B cell (primary cell): ENCODE measurements at regions not wholly inside any gene's neighbourhood (a gene's known extent, or its start where the extent isn't known, plus 50 kb on each side); places are given as distances from the start of the nearest gene placed in this dataset.

Experiments
- ATAC-seq: fragments of 200-7000 bp; cut with Tn5 transposase; one replicate; pipeline ENCODE4 v1.10.0; 2021; ENCODE audit warnings: low read depth, mild to moderate bottlenecking, moderate number of reproducible peaks, moderate library complexity
- CTCF ChIA-PET: fragments of 350-600 bp; sonication (Branson Sonifier 250); formaldehyde crosslinking; loops from one replicate; lab custom pipeline; 2021; ENCODE audit warnings: antibody characterized with exemption, inconsistent platforms; lab: Charles Lee
- POLR2A ChIA-PET: fragments of 350-600 bp; sonication (Branson Sonifier 250); formaldehyde crosslinking; loops from one replicate; lab custom pipeline; 2021; ENCODE audit warnings: antibody characterized with exemption; lab: Charles Lee
- DNase-seq: peaks from one replicate; pipeline ENCODE4 v3.0.0; 2013
- H2AFZ ChIP-seq: 2 replicates; pipeline ENCODE4 v1.6.1; 2012; ENCODE audit warnings: mild to moderate bottlenecking, low read depth, low read length; ENCODE audit not compliant: insufficient read depth, poor library complexity, severe bottlenecking
- H3K27ac ChIP-seq, 2 donors: 1 replicate in 1 of 2; 2 replicates in 1 of 2; pipeline ENCODE4 v1.5.1; 2012 to 2013; ENCODE audit warnings: low read length in 2 of 2, mild to moderate bottlenecking in 2 of 2, moderate library complexity in 1 of 2
- H3K27me3 ChIP-seq, 4 experiments: fragments of 200-600 bp in 1 of 4; sonication (generic) in 1 of 4; replicated peaks in 1 of 4; 1 replicate in 2 of 4; 2 replicates in 2 of 4; pipeline versions ENCODE4 v1.6.1 to v1.7.0; 2013 to 2016; ENCODE audit warnings: low read length in 3 of 4, mild to moderate bottlenecking in 2 of 4, mixed read lengths in 1 of 4, moderate library complexity in 1 of 4; ENCODE audit not compliant: insufficient read depth in 4 of 4, control insufficient read depth in 3 of 4; ENCODE audit errors: control extremely low read depth in 1 of 4
- H3K36me3 ChIP-seq, 2 experiments: replicated peaks in 1 of 2; 1 replicate in 1 of 2; 2 replicates in 1 of 2; pipeline versions ENCODE4 v1.6.1 to v1.7.1; 2013; ENCODE audit warnings: low read length in 1 of 2; ENCODE audit not compliant: insufficient read depth in 2 of 2, control insufficient read depth in 1 of 2; ENCODE audit errors: control extremely low read depth in 1 of 2, extremely low read depth in 1 of 2
- H3K4me1 ChIP-seq, 2 donors: fragments of 200-600 bp in 1 of 2; sonication (generic) in 1 of 2; 1 replicate in 1 of 2; 2 replicates in 1 of 2; pipeline versions ENCODE4 v1.5.1 to v1.6.1; 2013 to 2017; ENCODE audit warnings: low read length in 2 of 2; ENCODE audit not compliant: control insufficient read depth in 2 of 2, insufficient read depth in 2 of 2
- H3K4me2 ChIP-seq: replicated peaks from 2 replicates; pipeline ENCODE3; 2012; ENCODE audit warnings: mild to moderate bottlenecking, low read depth, low read length; ENCODE audit not compliant: poor library complexity, severe bottlenecking
- H3K4me3 ChIP-seq, 5 experiments: fragments of 200-600 bp in 1 of 5; sonication (generic) in 1 of 5; 1 replicate in 3 of 5; 2 replicates in 2 of 5; pipeline versions ENCODE4 v1.5.1 to v1.7.0; 2011 to 2016; ENCODE audit warnings: low read length in 4 of 5, mild to moderate bottlenecking in 4 of 5, low read depth in 2 of 5, control low read depth in 1 of 5, moderate library complexity in 1 of 5; ENCODE audit not compliant: insufficient read depth in 1 of 5; ENCODE audit errors: control extremely low read depth in 1 of 5, extremely low read depth in 1 of 5
- H3K79me2 ChIP-seq: fragments of 200-600 bp; sonication (generic); one replicate; pipeline ENCODE4 v1.6.0; 2016; ENCODE audit warnings: low read length; ENCODE audit not compliant: control insufficient read depth, insufficient read depth
- H3K9ac ChIP-seq: fragments of 200-600 bp; sonication (generic); 2 replicates; pipeline ENCODE4 v1.6.1; 2017; ENCODE audit warnings: mild to moderate bottlenecking, low read length, moderate library complexity
- H3K9me3 ChIP-seq, 3 donors: one replicate each; pipeline versions ENCODE4 v1.6.1 to v1.7.1; 2013; ENCODE audit warnings: low read length in 2 of 3; ENCODE audit not compliant: control insufficient read depth in 2 of 3, insufficient read depth in 1 of 3; ENCODE audit errors: control extremely low read depth in 1 of 3
- H4K20me1 ChIP-seq: 2 replicates; pipeline ENCODE4 v1.6.0; 2012; ENCODE audit warnings: mild to moderate bottlenecking, low read length; ENCODE audit not compliant: insufficient read depth, control insufficient read depth, poor library complexity, severe bottlenecking
- H3K27ac Mint-ChIP-seq: one replicate; pipeline ENCODE4 v1.8.0; 2021; ENCODE audit warnings: mixed read lengths
- H3K27me3 Mint-ChIP-seq: one replicate; pipeline ENCODE4 v1.8.0; 2021; ENCODE audit warnings: mixed read lengths
- H3K4me1 Mint-ChIP-seq: one replicate; pipeline ENCODE4 v1.8.0; 2021; ENCODE audit warnings: mixed read lengths
- H3K4me3 Mint-ChIP-seq: one replicate; pipeline ENCODE4 v1.8.0; 2021; ENCODE audit warnings: mixed read lengths
- H3K9me3 Mint-ChIP-seq: one replicate; pipeline ENCODE4 v1.8.0; 2022; ENCODE audit warnings: mixed read lengths; ENCODE audit not compliant: insufficient read depth
- EZH2 ChIP-seq: IDR thresholded peaks from 2 replicates; pipeline ENCODE4 v1.6.1; 2012; ENCODE audit warnings: borderline replicate concordance, low read depth, mild to moderate bottlenecking, moderate library complexity, low read length; ENCODE audit not compliant: insufficient read depth, poor library complexity, severe bottlenecking
- WGBS: methylation state at CpG from one replicate; pipeline ENCODE4 v1.1.5; 2013; ENCODE audit warnings: missing lambda C conversion rate; ENCODE audit not compliant: insufficient coverage; 5-methylcytosine and 5-hydroxymethylcytosine counted together
- intact Hi-C: fragments of 100-400 bp; cut with micrococcal nuclease; formaldehyde crosslinking; loops from one replicate; pipeline ENCODE4 v1.10.0; 2022
- TF ChIP-seq, protein P1 (sequence below): fragments of 200-600 bp; IDR thresholded peaks from one replicate; pipeline ENCODE4 v1.8.0; 2022; ENCODE audit warnings: antibody characterized with exemption, mild to moderate bottlenecking

DNA sequence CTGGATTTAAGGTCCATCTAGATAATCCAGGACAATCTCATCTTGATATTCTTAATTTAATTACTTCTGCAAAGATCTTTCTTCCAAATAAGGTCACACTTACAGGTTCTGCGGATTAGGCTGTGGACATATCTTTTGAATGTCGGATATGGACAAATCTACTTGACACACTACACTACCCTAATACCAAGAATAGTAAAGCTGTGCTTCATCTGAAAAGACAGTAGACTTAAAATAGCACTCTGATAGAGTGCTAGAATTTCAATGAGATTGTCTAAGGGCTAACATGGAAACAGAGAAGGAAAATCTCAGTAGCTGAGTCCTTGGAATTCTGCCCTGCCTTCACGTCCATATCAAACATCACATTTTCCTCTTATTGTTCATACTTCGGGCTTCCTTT lies 1238.0 kb downstream of the EPHA7 start:
- Histone ChIP-seq H3K79me2 (no peaks in the 10 kb centered on the region), H4K20me1 (no peaks in the 10 kb centered on the region), H3K4me2 (no peak overlapping the region), H3K4me3 (no peak overlapping the region), H3K9ac (no peak overlapping the region), H3K27ac (no peak overlapping the region), H2AFZ (no peak overlapping the region), H3K9me3 (no peaks in the 10 kb centered on the region), H3K4me1 (no peaks in the 10 kb centered on the region), H3K27me3 (no peaks in the 10 kb centered on the region), H3K36me3 (no peaks in the 10 kb centered on the region)
- H3K27me3 Mint-ChIP-seq = no peaks in the 10 kb centered on the region
- no CpG with 5 or more reads among the region's 4 CpGs for WGBS
- H3K9me3 Mint-ChIP-seq = no peaks in the 10 kb centered on the region
- CTCF ChIA-PET = no interaction called here
- ATAC-seq (no peak), DNase-seq (no peak)
- intact Hi-C loops = no loop called here
- H3K4me1 Mint-ChIP-seq = no peaks in the 10 kb centered on the region
- TF ChIP-seq, protein P1, sequence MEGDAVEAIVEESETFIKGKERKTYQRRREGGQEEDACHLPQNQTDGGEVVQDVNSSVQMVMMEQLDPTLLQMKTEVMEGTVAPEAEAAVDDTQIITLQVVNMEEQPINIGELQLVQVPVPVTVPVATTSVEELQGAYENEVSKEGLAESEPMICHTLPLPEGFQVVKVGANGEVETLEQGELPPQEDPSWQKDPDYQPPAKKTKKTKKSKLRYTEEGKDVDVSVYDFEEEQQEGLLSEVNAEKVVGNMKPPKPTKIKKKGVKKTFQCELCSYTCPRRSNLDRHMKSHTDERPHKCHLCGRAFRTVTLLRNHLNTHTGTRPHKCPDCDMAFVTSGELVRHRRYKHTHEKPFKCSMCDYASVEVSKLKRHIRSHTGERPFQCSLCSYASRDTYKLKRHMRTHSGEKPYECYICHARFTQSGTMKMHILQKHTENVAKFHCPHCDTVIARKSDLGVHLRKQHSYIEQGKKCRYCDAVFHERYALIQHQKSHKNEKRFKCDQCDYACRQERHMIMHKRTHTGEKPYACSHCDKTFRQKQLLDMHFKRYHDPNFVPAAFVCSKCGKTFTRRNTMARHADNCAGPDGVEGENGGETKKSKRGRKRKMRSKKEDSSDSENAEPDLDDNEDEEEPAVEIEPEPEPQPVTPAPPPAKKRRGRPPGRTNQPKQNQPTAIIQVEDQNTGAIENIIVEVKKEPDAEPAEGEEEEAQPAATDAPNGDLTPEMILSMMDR = no peak
- no peak for TF ChIP-seq EZH2
- H3K27ac Mint-ChIP-seq = no peak overlapping the region
- POLR2A ChIA-PET = no interaction called here
- H3K4me3 Mint-ChIP-seq = no peak overlapping the region

DNA sequence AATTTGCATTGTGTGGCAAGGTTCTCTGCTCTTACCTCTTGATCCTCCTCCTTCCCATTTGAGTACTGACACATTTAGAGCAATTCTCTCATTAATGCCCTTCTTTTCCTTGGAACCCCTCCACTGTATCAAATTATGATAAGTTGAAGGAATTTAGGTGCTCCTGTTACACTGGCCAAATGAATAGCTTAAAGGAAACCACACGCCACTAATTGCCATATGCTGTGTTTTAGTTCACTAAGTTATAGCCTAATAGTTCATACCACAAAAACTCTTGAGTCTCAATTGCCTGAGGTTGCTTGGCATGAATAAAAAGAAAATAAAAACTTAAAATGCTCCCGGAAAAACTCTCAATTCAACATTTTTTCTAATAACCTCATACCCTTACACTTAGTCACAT lies 1239.3 kb downstream of the EPHA7 start:
- Mint-ChIP-seq H3K27me3 (no peaks in the 10 kb centered on the region), H3K9me3 (no peaks in the 10 kb centered on the region), H3K27ac (no peak overlapping the region), H3K4me3 (no peak overlapping the region), H3K4me1 (no peaks in the 10 kb centered on the region)
- Histone ChIP-seq H4K20me1 (no peaks in the 10 kb centered on the region), H2AFZ (no peak overlapping the region), H3K4me2 (no peak overlapping the region), H3K9me3 (no peaks in the 10 kb centered on the region), H3K36me3 (no peaks in the 10 kb centered on the region), H3K9ac (no peak overlapping the region), H3K27me3 (no peaks in the 10 kb centered on the region), H3K79me2 (no peaks in the 10 kb centered on the region), H3K4me3 (no peak overlapping the region), H3K27ac (no peak overlapping the region), H3K4me1 (no peaks in the 10 kb centered on the region)
- TF ChIP-seq, protein P1 = no peak
- TF ChIP-seq EZH2 = no peak
- intact Hi-C loops = no loop called here
- POLR2A ChIA-PET = no interaction called here
- WGBS = no CpG with 5 or more reads among the region's 2 CpGs
- DNase-seq (no peak), ATAC-seq (no peak)
- CTCF ChIA-PET = no interaction called here
